Activated T-cell treated with anti-CD3 and anti-CD28 coated beads, Interleukin-2, amount 50 U/mL, for 24 hours (primary cell): ENCODE measurements at regions not wholly inside any gene's neighbourhood (a gene's known extent, or its start where the extent isn't known, plus 50 kb on each side); places are given as distances from the start of the nearest gene placed in this dataset.

Experiments used
- DNase-seq: peaks from one replicate; pipeline ENCODE4 v3.0.0-alpha.2; 2020
- H3K27ac Mint-ChIP-seq: 2 replicates; pipeline ENCODE4 v1.8.0; 2020; ENCODE audit warnings: mild to moderate bottlenecking, mixed read lengths
- H3K27me3 Mint-ChIP-seq: 2 replicates; pipeline ENCODE4 v1.8.0; 2020; ENCODE audit warnings: mixed read lengths
- H3K36me3 Mint-ChIP-seq: 2 replicates; pipeline ENCODE4 v1.8.0; 2020; ENCODE audit warnings: low read depth, mixed read lengths
- H3K4me1 Mint-ChIP-seq: 2 replicates; pipeline ENCODE4 v1.8.0; 2020; ENCODE audit warnings: low read depth, mixed read lengths
- H3K4me3 Mint-ChIP-seq: 2 replicates; pipeline ENCODE4 v1.8.0; 2020; ENCODE audit warnings: mild to moderate bottlenecking, moderate library complexity, mixed read lengths
- H3K9me3 Mint-ChIP-seq: 2 replicates; pipeline ENCODE4 v1.8.0; 2020; ENCODE audit warnings: mixed read lengths

GRCh38 chr13:34345258-34345965, 527.5 kb downstream of the RFC3 start:
- Mint-ChIP-seq H3K4me1 (no peaks in the 10 kb centered on the region), H3K27ac (no peak overlapping the region), H3K4me3 (no peak overlapping the region), H3K36me3 (no peaks in the 10 kb centered on the region), H3K9me3 (no peaks in the 10 kb centered on the region), H3K27me3 (no peaks in the 10 kb centered on the region)
- no peak for DNase-seq

- H3K27ac Mint-ChIP-seq = no peak overlapping the region
- DNase-seq = no peak
- no peaks in the 10 kb centered on the region for H3K27me3 Mint-ChIP-seq
- H3K36me3 Mint-ChIP-seq = no peaks in the 10 kb centered on the region
- peaks cover 5% of the 10 kb centered on the region for H3K9me3 Mint-ChIP-seq
- H3K4me3 Mint-ChIP-seq = no peak overlapping the region
- no peaks in the 10 kb centered on the region for H3K4me1 Mint-ChIP-seq
Measured at GRCh38 chr13:34346626-34347025, 528.7 kb downstream of the RFC3 start.

GRCh38 chr13:34347784-34348573, 530.0 kb downstream of the RFC3 start:
- no peaks in the 10 kb centered on the region for H3K4me1 Mint-ChIP-seq
- DNase-seq = no peak
- no peak overlapping the region for H3K4me3 Mint-ChIP-seq
- no peaks in the 10 kb centered on the region for H3K36me3 Mint-ChIP-seq
- no peak overlapping the region for H3K27ac Mint-ChIP-seq
- H3K27me3 Mint-ChIP-seq = no peaks in the 10 kb centered on the region
- peaks cover 5% of the 10 kb centered on the region for H3K9me3 Mint-ChIP-seq

DNA sequence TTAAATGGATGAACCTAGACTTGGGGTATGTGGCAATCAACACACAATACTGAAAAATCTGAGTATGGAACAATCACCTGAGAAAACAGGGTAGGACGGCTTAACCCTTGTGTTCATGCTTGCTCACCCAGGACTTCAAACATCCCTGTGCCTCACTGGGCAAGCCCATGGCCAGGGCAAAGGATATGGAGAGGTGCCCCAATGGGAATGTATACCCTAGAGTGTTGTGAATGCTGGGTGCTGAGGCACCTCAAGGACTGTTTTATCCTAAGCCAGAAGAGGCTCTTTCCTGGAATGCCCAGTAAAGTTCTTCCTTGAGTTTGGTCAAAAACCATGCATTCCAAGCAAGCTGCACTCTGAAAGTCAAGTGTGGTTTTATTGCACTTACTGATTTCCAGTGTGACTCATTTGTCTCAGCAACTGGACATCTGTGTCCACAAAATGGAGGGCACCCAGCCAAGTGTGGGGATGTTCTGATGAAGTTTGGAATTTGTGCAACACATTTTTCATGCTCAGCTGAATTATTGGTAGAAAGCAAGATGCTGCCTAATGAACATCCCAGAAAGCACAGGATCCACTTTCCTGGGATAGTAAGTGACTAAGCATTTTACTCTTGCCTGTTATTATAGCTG, 531.3 kb downstream of the RFC3 start:
- Mint-ChIP-seq H3K4me3 (no peak overlapping the region), H3K27ac (no peak overlapping the region), H3K27me3 (no peaks in the 10 kb centered on the region), H3K36me3 (no peaks in the 10 kb centered on the region), H3K4me1 (no peaks in the 10 kb centered on the region), H3K9me3 (peaks cover 5% of the 10 kb centered on the region)
- DNase-seq = no peak

- no peak overlapping the region for H3K4me3 Mint-ChIP-seq
- H3K36me3 Mint-ChIP-seq = no peaks in the 10 kb centered on the region
- no peaks in the 10 kb centered on the region for H3K4me1 Mint-ChIP-seq
- DNase-seq = no peak
- H3K27me3 Mint-ChIP-seq = no peaks in the 10 kb centered on the region
- H3K9me3 Mint-ChIP-seq = peaks cover 5% of the 10 kb centered on the region
- H3K27ac Mint-ChIP-seq = no peak overlapping the region
Measured at GRCh38 chr13:34350671-34351070, 532.7 kb downstream of the RFC3 start.

DNA sequence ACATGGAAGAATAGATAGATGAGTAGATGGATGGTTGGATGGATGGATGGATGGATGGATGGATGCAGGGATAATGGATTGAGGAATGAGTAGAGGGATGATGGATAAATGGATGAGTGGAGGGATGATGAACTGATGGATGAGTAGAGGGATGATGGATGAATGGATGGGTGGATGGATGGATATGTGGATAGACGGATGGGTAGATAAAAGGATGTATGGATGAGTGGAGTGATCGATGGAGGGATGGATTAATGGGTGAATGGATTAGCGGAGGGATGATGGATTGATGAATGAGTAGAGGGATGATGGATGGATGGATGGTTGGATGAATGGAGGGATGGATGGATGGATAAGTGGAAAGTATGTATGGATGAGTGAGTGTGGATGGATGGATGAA, 533.2 kb downstream of the RFC3 start:
- Mint-ChIP-seq H3K4me3 (no peak overlapping the region), H3K27ac (no peak overlapping the region), H3K27me3 (no peaks in the 10 kb centered on the region), H3K9me3 (peaks cover 5% of the 10 kb centered on the region), H3K36me3 (no peaks in the 10 kb centered on the region), H3K4me1 (no peaks in the 10 kb centered on the region)
- DNase-seq = no peak

DNA sequence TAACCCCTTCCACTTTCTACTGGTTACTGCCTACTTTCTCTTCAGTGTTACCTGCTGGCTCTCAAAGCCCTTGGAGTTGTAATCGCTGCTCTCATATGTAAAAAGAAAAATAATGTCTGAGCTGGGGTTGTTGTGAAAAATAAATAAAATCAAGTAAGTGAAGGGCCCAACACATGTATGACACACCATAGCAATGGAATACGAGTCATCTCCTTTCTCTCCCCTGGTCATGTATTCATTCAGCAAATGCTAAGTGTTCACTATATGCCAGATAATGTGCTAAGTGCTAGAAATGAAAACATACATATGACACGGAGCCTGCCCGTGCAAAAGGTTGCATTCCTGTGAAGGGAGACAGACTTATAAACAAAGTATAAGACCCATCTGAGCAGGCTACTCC, 535.0 kb downstream of the RFC3 start:
- H3K27ac Mint-ChIP-seq = no peak overlapping the region
- no peaks in the 10 kb centered on the region for H3K36me3 Mint-ChIP-seq
- no peak for DNase-seq
- no peaks in the 10 kb centered on the region for H3K4me1 Mint-ChIP-seq
- no peak overlapping the region for H3K4me3 Mint-ChIP-seq
- H3K27me3 Mint-ChIP-seq = no peaks in the 10 kb centered on the region
- peaks cover 6% of the 10 kb centered on the region for H3K9me3 Mint-ChIP-seq

- Mint-ChIP-seq H3K27me3 (no peaks in the 10 kb centered on the region), H3K36me3 (no peaks in the 10 kb centered on the region), H3K4me1 (no peaks in the 10 kb centered on the region), H3K9me3 (peaks cover 2% of the 10 kb centered on the region), H3K4me3 (no peak overlapping the region), H3K27ac (no peak overlapping the region)
- DNase-seq = no peak
Measured at GRCh38 chr13:34356686-34357434, 538.9 kb downstream of the RFC3 start.

DNA sequence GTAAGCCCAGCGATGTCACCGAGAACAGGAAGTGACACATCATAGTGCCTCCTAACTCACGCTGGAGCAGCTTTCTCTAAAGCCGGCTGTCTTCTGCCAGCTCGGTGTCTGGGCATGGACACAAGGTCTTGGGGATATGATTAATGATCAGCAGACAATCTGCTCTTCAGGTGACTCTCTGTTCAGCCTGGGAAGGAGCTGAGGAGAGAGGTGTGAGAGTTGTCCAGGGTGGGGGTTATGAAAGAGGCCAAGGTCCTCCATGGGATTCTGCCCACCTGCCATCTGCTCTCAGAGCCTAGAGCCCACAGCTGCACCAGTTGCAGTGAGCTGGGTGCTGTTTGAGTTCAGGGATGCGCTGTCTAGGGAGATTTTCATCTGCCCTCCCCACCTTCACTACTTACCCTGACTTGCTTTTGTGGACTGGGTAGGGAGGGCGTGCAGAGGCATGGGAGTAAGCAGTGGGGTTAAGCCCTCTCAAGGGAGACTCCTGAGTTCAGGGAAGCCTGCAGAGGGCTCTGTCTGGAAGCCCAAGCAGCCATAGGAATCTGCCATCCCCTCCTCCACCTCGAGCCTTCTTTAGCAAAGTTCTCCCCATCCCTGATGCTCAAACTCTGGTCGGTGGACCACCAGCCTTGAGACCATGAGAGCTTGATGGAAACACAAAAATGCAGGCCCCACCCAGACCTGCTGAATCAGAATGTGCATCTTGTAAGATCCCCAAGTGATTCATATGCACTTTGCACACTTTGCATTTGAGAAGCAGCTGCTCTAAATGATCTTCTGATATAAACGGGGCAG, 539.7 kb downstream of the RFC3 start:
- Mint-ChIP-seq H3K4me1 (no peaks in the 10 kb centered on the region), H3K36me3 (no peaks in the 10 kb centered on the region), H3K27me3 (no peaks in the 10 kb centered on the region), H3K4me3 (no peak overlapping the region), H3K27ac (no peak overlapping the region), H3K9me3 (peaks cover 2% of the 10 kb centered on the region)
- DNase-seq = no peak

GRCh38 chr13:34358811-34359513, 541.0 kb downstream of the RFC3 start:
- no peak overlapping the region for H3K27ac Mint-ChIP-seq
- DNase-seq = no peak

DNA sequence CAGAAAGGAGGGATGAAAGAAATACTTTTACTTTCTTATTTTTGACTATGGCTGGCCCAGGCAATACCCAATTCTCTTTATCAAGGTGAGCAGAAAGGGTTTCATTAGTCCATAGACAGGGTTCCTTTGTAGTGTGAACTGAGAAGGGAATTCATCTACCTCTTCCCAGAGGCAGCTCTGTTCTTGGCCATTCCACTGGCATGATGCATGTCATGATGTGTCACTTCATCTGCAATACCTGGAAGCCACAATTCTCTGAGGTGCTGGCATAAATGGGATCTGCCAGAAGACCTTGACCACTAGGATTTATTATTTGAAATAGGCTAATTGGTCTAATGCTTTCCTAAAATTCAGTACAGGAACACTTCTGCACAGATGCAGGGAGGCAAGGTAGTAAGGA, 542.8 kb downstream of the RFC3 start:
- Mint-ChIP-seq H3K9me3 (peaks cover 4% of the 10 kb centered on the region), H3K27ac (no peak overlapping the region), H3K36me3 (no peaks in the 10 kb centered on the region), H3K27me3 (no peaks in the 10 kb centered on the region), H3K4me1 (no peaks in the 10 kb centered on the region), H3K4me3 (no peak overlapping the region)
- DNase-seq = no peak

More at GRCh38 chr13:34358811-34359513, 541.0 kb downstream of the RFC3 start:
- Mint-ChIP-seq H3K4me1 (no peaks in the 10 kb centered on the region), H3K36me3 (no peaks in the 10 kb centered on the region), H3K9me3 (peaks cover 2% of the 10 kb centered on the region), H3K27me3 (no peaks in the 10 kb centered on the region), H3K4me3 (no peak overlapping the region)

GRCh38 chr13:34361560-34361959, 543.6 kb downstream of the RFC3 start:
- no peaks in the 10 kb centered on the region for H3K4me1 Mint-ChIP-seq
- no peak for DNase-seq
- no peak overlapping the region for H3K4me3 Mint-ChIP-seq
- no peak overlapping the region for H3K27ac Mint-ChIP-seq
- H3K27me3 Mint-ChIP-seq = no peaks in the 10 kb centered on the region
- H3K9me3 Mint-ChIP-seq = peaks cover 5% of the 10 kb centered on the region
- no peaks in the 10 kb centered on the region for H3K36me3 Mint-ChIP-seq

GRCh38 chr13:34363266-34363665, 545.3 kb downstream of the RFC3 start:
- Mint-ChIP-seq H3K9me3 (peaks cover 5% of the 10 kb centered on the region), H3K4me3 (no peak overlapping the region), H3K27me3 (no peaks in the 10 kb centered on the region), H3K4me1 (no peaks in the 10 kb centered on the region), H3K27ac (no peak overlapping the region), H3K36me3 (no peaks in the 10 kb centered on the region)
- no peak for DNase-seq
